ENCODE measurements at regions not wholly inside any gene's neighbourhood (a gene's known extent, or its start where the extent isn't known, plus 50 kb on each side); places are given as distances from the start of the nearest gene placed in this dataset.
"Not testable (repeated sequence)": the region's sequence is repeated elsewhere in the genome, so short reads cannot be mapped to it uniquely, and the experiment has no call there.

DNA sequence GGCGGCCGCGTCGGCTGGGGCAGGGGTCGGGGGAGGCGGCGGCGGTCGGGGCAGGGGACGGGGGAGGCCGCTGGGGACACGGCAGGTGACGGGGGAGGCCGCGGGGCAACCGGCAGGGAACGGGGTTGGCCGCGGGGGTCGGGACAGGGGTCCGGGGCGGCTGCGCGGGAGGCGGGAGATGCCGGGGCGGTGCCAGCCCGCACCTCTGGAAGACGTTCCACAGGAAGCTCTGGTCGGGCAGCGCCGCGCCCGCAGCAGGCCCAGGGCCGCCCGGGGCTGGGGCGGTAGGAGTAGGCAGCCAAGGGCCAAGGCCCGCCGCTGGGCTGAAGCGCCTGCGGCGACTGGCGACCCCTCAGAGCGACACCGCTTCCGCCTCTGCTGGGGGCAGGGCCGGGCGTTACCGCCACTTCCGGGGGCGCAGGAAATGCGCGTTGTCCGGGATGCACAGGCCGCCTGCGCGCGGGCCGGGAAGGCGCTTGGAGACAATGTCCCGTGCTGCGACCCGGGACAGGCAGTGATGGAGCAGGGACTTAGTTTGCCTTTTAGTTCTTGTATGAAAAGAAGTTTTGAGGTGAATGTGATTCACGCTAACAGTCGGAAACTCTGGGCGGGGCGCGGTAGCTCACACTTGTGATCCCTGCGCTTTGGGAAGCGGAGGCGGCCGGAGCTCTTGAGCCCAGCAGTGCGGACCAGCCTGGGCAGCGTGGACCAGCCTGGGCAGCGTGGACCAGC, 110.0 kb upstream of the LPCAT1 start:
- peak; percentile 13 for DNase-seq

DNA sequence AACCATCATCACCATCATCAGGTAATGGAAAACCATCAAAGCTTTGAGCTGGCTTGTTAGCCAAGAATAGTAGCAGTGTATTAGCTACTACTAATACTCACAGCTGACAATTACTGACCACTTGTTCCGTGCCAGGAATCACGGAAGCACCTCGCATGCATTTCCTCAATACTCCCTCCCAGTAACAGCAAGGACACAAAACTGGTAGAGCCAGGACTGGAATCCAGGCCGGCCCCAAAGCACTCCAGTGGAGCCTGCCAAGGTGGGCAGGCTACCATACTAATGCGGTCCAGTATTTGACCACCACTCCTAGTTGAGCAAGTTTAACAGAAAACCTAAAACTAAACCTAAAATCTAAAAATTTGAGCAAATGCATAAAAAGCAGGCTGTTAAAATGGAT, 107.2 kb upstream of the LPCAT1 start:
- DNase-seq, result not testable (repeated sequence)

GRCh38 chr5:1626397-1626796, 102.6 kb upstream of the LPCAT1 start:
- DNase-seq, result not testable (repeated sequence)

DNA sequence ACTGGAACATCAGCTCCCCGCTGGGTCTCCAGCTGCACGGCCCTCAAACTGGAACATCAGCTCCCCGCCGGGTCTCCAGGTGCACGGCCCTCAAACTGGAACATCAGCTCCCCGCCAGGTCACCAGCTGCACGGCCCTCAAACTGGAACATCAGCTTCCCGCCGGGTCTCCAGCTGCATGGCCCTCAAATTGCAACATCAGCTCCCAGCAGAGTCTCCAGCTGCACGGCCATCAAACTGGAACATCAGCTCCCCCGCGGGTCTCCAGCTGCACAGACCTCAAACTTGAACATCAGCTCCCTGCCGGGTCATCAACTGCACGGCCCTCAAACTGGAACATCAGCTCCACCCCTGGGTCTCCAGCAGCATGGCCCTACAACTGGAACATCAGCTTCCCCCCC, 95.8 kb upstream of the LPCAT1 start:
- DNase-seq, result not testable (repeated sequence)

- DNase-seq, result not testable (repeated sequence)
Observed at GRCh38 chr5:1618296-1618865, 94.6 kb upstream of the LPCAT1 start.

- not testable (repeated sequence) for DNase-seq
Observed at GRCh38 chr5:1617236-1617755, 93.5 kb upstream of the LPCAT1 start.

DNA sequence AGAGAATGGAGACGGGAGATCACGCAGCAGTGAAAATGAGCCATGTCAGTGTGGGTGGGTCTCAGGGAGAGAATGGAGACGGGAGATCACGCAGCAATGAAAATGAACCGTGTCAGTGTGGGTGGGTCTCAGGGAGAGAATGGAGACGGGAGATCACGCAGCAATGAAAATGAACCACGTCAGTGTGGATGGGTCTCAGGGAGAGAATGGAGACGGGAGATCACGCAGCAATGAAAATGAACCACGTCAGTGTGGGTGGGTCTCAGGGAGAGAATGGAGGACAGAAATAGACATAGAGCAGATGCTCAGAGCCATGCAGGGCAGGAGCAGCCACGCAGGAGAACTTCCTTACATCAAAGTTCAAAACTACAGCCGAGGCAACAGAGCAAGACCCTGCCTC, 89.8 kb upstream of the LPCAT1 start:
- DNase-seq, result not testable (repeated sequence)

- DNase-seq, result not testable (repeated sequence)
Observed at GRCh38 chr5:1610526-1610925, 86.8 kb upstream of the LPCAT1 start.

DNA sequence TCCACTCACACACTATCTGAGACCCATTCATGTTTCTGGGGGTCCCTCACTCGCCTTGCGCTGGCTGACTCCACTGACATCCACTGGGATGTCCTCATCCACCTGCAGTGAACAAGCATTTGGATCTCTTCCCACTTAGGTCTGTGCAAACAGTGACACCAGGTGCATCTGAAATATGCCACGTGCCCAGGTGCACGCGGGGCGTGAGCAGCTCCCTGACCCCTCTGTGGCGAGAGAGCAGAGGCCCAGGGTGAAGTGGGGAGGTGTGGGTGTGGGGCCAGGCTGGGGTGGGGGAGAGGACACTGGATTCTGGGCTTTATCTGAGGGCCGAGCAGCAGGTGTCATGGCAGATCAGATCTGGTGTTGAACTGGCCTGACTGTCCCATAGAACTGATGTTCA, 85.4 kb upstream of the LPCAT1 start:
- DNase-seq, result not testable (repeated sequence)

DNA sequence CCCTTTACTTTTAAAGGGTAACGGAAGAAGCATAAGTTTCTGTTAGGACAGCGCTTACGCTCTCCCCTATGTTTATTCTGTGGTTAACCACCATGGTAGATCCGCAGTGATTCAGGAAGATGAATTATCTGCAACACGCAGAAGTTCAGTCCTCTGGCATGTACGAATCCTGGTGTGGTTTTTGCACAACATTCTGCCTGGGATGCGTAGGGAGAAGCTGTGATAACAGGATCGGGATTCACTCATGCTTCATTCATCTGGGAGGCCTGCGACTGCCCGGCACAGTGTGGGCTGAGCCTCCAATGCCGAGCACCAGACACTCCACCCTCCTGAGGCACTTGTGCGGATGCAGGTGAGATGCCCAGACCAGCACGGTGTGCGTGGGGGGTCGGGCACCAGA, 84.6 kb upstream of the LPCAT1 start:
- not testable (repeated sequence) for DNase-seq

DNA sequence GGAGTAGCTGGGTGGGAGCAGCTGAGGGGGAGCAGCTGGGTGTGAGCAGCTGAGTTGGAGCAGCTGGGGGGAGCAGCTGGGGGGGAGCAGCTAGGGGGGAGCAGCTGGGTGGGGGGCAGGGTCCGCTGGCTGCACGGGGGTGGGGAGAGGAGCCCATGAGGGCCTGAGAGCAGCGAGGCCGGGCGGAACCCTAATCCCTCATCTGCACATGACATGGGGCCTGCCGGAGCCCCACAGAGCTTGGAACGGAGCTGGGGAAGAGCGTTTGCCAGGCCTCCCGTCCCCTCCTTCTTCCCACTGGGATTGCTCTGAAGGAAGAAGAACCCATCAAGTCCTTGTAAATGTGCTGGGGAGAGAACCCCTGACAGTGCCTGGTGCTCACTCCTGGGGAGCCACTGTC, 83.2 kb upstream of the LPCAT1 start:
- not testable (repeated sequence) for DNase-seq

DNA sequence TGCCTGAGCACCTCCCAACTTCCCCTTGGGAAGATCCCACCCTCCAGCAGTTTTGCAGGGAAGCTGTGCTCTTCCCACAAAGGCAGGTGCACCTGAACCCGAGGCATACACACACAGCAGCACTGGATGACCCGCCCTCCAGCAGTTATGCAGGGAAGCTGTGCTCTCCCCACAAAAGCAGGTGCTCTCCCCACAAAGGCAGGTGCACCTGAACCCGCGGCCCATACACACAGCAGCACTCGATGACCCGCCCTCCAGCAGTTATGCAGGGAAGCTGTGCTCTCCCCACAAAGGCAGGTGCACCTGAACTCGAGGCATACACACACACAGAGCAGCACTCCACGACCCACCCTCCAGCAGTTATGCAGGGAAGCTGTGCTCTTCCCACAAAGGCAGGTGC, 80.2 kb upstream of the LPCAT1 start:
- not testable (repeated sequence) for DNase-seq

GRCh38 chr5:1601565-1601964, 77.8 kb upstream of the LPCAT1 start:
- not testable (repeated sequence) for DNase-seq

DNA sequence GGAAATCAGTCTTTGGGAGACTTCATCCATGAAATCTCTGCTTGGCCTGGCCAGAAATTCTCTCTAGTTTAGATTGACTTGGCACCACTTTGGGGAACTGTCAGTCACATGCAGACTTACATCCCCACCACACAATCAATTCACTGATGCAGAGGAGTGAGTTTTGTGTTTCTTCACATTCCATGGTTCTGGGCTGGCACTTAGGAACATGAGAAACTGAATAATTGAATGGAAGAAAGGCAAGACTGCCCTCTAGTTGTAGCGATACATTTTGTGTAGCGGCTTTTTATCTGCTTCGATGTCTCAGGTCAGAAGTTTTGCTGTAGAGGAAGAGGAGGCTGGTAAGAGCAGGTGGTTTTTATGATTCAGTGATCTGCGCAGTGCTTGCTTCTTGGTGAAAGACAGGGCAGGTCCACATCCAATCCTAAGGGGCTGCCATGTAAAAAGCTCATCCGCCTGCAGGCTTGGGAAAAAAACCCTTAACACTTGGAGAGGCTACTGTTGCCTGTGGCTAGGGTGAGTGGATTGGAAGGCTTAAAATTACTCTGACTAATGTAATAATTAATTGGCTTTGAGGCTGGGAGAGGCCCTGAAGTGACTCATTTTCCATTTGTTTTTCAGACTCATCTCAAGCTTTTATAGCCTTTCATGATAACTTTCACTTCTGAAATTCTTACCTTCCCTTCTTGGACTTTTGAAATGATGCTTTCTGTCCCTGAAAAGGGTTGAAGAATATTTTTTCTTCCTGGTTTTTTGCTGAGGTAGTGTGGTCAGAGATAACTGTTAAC, 75.4 kb upstream of the LPCAT1 start:
- peak; percentile 13 for DNase-seq

DNA sequence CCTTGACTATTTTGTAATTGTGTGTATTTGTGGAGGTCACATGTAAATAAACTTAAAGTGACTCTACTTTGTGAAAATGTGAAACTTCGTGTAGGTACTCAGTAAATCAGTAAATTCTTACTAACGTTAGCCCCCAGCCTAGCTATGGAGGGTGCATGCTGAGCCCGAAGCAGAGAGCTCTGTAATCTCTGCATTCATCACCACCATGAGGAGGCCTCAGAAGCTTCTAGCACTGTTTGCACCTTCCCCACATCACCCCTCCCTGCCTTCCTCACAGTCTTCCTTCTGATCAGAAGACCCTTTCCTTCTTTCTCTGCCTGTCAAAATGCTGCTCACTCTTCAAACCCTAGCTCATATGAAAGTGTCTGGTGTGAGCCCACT, 73.3 kb upstream of the LPCAT1 start:
- not testable (repeated sequence) for DNase-seq

- DNase-seq, result not testable (repeated sequence)
Observed at GRCh38 chr5:1596462-1597092, 72.8 kb upstream of the LPCAT1 start.

GRCh38 chr5:1594357-1595106, 70.8 kb upstream of the LPCAT1 start:
- no peak for DNase-seq

GRCh38 chr5:1593903-1594356, 70.2 kb upstream of the LPCAT1 start:
- no peak for DNase-seq

GRCh38 chr5:1588071-1588694, 64.4 kb upstream of the LPCAT1 start:
- not testable (repeated sequence) for DNase-seq

DNA sequence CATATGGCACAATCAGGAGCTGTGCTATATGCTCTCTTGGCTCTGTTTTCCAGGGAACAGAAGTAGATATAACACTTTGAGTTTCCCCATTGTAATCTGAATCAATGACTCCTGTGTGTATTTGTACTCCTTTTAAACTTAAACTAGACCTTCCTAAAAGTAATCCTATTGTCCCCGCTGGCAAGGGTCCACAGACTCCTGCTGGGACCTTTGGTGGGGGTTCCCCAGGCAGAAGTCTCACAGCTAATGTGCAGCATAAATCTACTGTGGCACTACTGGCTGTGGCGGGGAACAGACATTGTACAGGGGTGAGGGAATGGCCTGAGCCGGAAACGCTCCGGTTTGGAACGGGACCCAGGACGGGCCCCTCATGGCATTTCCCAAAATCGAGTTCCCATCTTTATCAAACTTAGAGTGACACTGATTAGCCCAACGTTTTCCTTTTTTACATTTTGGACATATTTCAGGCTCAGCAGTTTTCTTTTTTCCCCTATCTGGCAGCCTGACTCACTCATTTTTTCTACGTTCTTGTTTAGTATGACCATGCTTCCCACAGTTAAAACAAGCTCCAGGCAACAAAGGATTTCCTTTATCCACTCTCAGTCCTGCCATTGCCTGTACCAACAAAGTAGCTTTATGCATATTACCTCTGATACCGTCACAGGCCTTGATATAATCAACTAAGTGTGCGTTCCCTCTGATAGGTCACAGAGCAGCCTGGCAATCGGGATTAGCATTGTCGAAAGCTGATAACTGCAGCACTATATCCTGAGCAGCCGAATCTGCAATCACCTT, 59.5 kb upstream of the LPCAT1 start:
- DNase-seq, result not testable (repeated sequence)

GRCh38 chr5:1579389-1579788, 55.6 kb upstream of the LPCAT1 start:
- DNase-seq, result not testable (repeated sequence)

Data from GF-D8 (cell line).